K562 (cell line): ENCODE measurements at regions not wholly inside any gene's neighbourhood (a gene's known extent, or its start where the extent isn't known, plus 50 kb on each side); places are given as distances from the start of the nearest gene placed in this dataset.

Source experiments
- ATAC-seq: fragments of 200-7000 bp; cut with Tn5 transposase; 3 replicates; pipeline ENCODE4 v1.9.1; 2020; ENCODE audit warnings: moderate library complexity
- BruUV-seq: library from RNA; stranded (reverse); fragments of 400-500 nt; replicated peaks from 2 replicates; lab custom pipeline; 2021; lab: Mats Ljungman, UMichigan
- CTCF ChIA-PET: fragments of 300-600 bp; formaldehyde crosslinking; extraction: SDS; loops from one replicate; lab custom pipeline; 2021; ENCODE audit warnings: low intra/inter-chr PET ratio; lab: Yijun Ruan, JAX
- POLR2A ChIA-PET: fragments of 300-600, 350-650 bp; sonication (Branson Sonifier 250); formaldehyde crosslinking; extraction: SDS; loops from one replicate; lab custom pipeline; 2021; ENCODE audit warnings: antibody characterized with exemption, inconsistent platforms; lab: Yijun Ruan, JAX
- DNase-seq, 4 experiments: peaks; one replicate each; pipeline versions ENCODE4 v3.0.0 to v3.0.0-alpha.2; 2011 to 2018; ENCODE audit warnings: low spot score in 3 of 4, mixed read lengths in 3 of 4; ENCODE audit errors: extremely low read depth in 1 of 4
- FAIRE-seq: peaks from 2 replicates; lab custom pipeline; 2011; peaks lifted over from hg19 to GRCh38; lab: Jason Lieb, UNC
- H2AFZ ChIP-seq: 2 replicates; pipeline ENCODE4 v1.6.0; 2011; ENCODE audit warnings: low read depth, low read length, control low read depth, inconsistent platforms
- H3K27ac ChIP-seq: fragments of 200-600 bp; 3 replicates; pipeline ENCODE4 v1.8.0; 2011; ENCODE audit warnings: low read depth, mild to moderate bottlenecking, control low read depth, inconsistent platforms, low read length, moderate library complexity, mixed read lengths; ENCODE audit errors: extremely low read depth
- H3K27me3 ChIP-seq, 2 experiments: fragments of 300-600 bp in 1 of 2; 2 replicates in 1 of 2; 3 replicates in 1 of 2; pipeline versions ENCODE4 v1.6.0 to v1.8.0; 2011; ENCODE audit warnings: inconsistent platforms in 2 of 2, low read length in 2 of 2, mild to moderate bottlenecking in 1 of 2, mixed read lengths in 1 of 2, moderate library complexity in 1 of 2; ENCODE audit not compliant: control insufficient read depth in 2 of 2, insufficient read depth in 2 of 2
- H3K36me3 ChIP-seq: fragments of 300-600 bp; 3 replicates; pipeline ENCODE4 v1.8.0; 2011; ENCODE audit warnings: mild to moderate bottlenecking, low read length, inconsistent platforms; ENCODE audit not compliant: control insufficient read depth, insufficient read depth
- H3K4me1 ChIP-seq, 2 experiments: fragments of 200-600 bp in 1 of 2; replicated peaks in 1 of 2; 2 replicates in 1 of 2; 3 replicates in 1 of 2; pipeline versions ENCODE4 v1.5.1 to v1.8.0; 2011; ENCODE audit warnings: inconsistent platforms in 2 of 2, low read length in 2 of 2, mild to moderate bottlenecking in 1 of 2, mixed read lengths in 1 of 2, moderate library complexity in 1 of 2; ENCODE audit not compliant: control insufficient read depth in 2 of 2, insufficient read depth in 2 of 2
- H3K4me2 ChIP-seq: 2 replicates; pipeline ENCODE4 v1.6.1; 2011; ENCODE audit warnings: low read length, control low read depth, inconsistent platforms, mixed read lengths; ENCODE audit not compliant: insufficient read depth
- H3K4me3 ChIP-seq: fragments of 200-600 bp; sonication (generic), shearing (Covaris generic); 2 replicates; pipeline ENCODE4 v1.5.1; 2016; ENCODE audit warnings: control low read depth, inconsistent platforms
- H3K79me2 ChIP-seq: fragments of 200-600 bp; 3 replicates; pipeline ENCODE4 v1.8.0; 2011; ENCODE audit warnings: low read length, inconsistent platforms; ENCODE audit not compliant: control insufficient read depth, insufficient read depth
- H3K9ac ChIP-seq, 2 experiments: 2 replicates each; pipeline versions ENCODE4 v1.6.0 to v1.6.1; 2011; ENCODE audit warnings: low read depth in 2 of 2, low read length in 2 of 2, control low read depth in 1 of 2, inconsistent platforms in 1 of 2, mild to moderate bottlenecking in 1 of 2, mixed read lengths in 1 of 2; ENCODE audit not compliant: insufficient read depth in 1 of 2
- H3K9me1 ChIP-seq: one replicate; pipeline ENCODE4 v1.6.0; 2011; ENCODE audit warnings: inconsistent platforms, mild to moderate bottlenecking, low read length, moderate library complexity; ENCODE audit not compliant: control insufficient read depth, insufficient read depth
- H3K9me3 ChIP-seq: replicated peaks from 2 replicates; pipeline ENCODE4 v1.5.1; 2011; ENCODE audit warnings: low read depth, low read length, inconsistent platforms; ENCODE audit not compliant: control insufficient read depth, insufficient read depth
- H4K20me1 ChIP-seq: replicated peaks from 2 replicates; pipeline ENCODE4 v1.6.1; 2011; ENCODE audit warnings: low read length, inconsistent platforms, mixed read lengths; ENCODE audit not compliant: control insufficient read depth, insufficient read depth
- CBFA2T3 ChIP-seq: fragments of 450-650 bp; IDR thresholded peaks from 2 replicates; pipeline ENCODE4 v1.6.1; 2017
- EGR1 ChIP-seq: fragments of 450-650 bp; conservative IDR thresholded peaks from 2 replicates; pipeline ENCODE4 v1.6.1; 2017; ENCODE audit warnings: mild to moderate bottlenecking
- HMG20B ChIP-seq: fragments of 250-450 bp; sonication (Bioruptor Pico); IDR thresholded peaks from 2 replicates; pipeline ENCODE4 v1.5.0; 2021; ENCODE audit warnings: mild to moderate bottlenecking
- HMGN3 ChIP-seq: IDR thresholded peaks from 2 replicates; pipeline ENCODE4 v1.6.1; 2011; ENCODE audit warnings: borderline replicate concordance, low read depth, mild to moderate bottlenecking, mixed read lengths, low read length; ENCODE audit not compliant: insufficient read length; ENCODE audit errors: extremely low read depth
- IFI16 ChIP-seq: fragments of 250-450 bp; sonication (Bioruptor Pico); IDR thresholded peaks from 2 replicates; pipeline ENCODE4 v2.1.2; 2022; ENCODE audit warnings: mild to moderate bottlenecking, inconsistent platforms
- KHSRP ChIP-seq: fragments of 450-650 bp; IDR thresholded peaks from 2 replicates; pipeline ENCODE4 v1.6.1; 2017
- MXI1 ChIP-seq: IDR thresholded peaks from 2 replicates; pipeline ENCODE4 v1.6.1; 2011; ENCODE audit warnings: low read depth, mild to moderate bottlenecking, improper control_type of control experiment, low read length
- NBN ChIP-seq: fragments of 450-650 bp; IDR thresholded peaks from 2 replicates; pipeline ENCODE4 v1.6.1; 2016; ENCODE audit warnings: low read depth, mild to moderate bottlenecking
- XRCC5 ChIP-seq: fragments of 200-400 bp; formaldehyde crosslinking; IDR thresholded peaks from 2 replicates; pipeline ENCODE4 v1.6.1; 2017; ENCODE audit warnings: low read depth, mild to moderate bottlenecking, low read length
- ZBTB17 ChIP-seq: fragments of 450-650 bp; formaldehyde crosslinking; IDR thresholded peaks from 2 replicates; pipeline ENCODE4 v1.4.0; 2020; ENCODE audit warnings: mild to moderate bottlenecking
- ZNF766 ChIP-seq: fragments of 200-800 bp; sonication (Bioruptor generic); conservative IDR thresholded peaks from 2 replicates; pipeline ENCODE4 v1.6.1; 2016; ENCODE audit warnings: missing genetic modification characterization, missing compliant biosample characterization
- in situ Hi-C: fragments of 300-500 bp; cut with MboI; formaldehyde crosslinking; loops from 4 replicates; pipeline ENCODE4 v1.15.0; 2018; ENCODE audit warnings: inconsistent platforms, mixed read lengths
- intact Hi-C: fragments of 100-400 bp; cut with micrococcal nuclease; formaldehyde crosslinking; loops from 2 replicates; pipeline ENCODE4 v1.14.2; 2022
- TF ChIP-seq, protein P1 (sequence below): sonication (generic); formaldehyde crosslinking; IDR thresholded peaks from 2 replicates; pipeline ENCODE4 v1.8.1; 2022; ENCODE audit warnings: missing genetic modification reagents
- TF ChIP-seq, protein P2 (sequence below): sonication (generic); formaldehyde crosslinking; IDR thresholded peaks from 2 replicates; pipeline ENCODE4 v1.8.1; 2023; ENCODE audit warnings: mild to moderate bottlenecking, missing genetic modification reagents
- TF ChIP-seq, protein P3 (sequence below): sonication (generic); formaldehyde crosslinking; IDR thresholded peaks from 2 replicates; pipeline ENCODE4 v1.8.1; 2023; ENCODE audit warnings: mild to moderate bottlenecking, missing genetic modification reagents
- TF ChIP-seq, protein P4 (sequence below): sonication (generic); formaldehyde crosslinking; IDR thresholded peaks from 2 replicates; pipeline ENCODE4 v1.9.0; 2022; ENCODE audit warnings: mild to moderate bottlenecking, missing genetic modification reagents

DNA sequence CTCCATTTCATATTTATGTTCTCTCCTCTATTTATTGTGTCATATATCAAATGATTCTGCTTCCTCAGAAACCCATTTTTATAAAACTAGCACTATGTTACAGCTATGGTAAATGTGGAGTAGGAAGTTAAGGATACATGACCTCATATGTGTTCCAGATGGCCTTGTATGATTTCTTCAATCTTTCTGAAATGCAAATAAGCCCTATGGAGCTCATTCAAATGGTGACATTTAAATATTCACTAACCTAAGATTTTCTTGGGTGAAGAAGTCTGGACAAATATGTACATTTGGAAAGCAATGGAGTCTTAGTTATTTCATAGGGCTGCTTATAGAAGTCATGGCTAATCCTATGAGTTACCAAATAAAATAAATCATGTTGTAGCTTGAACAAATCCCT lies 782.5 kb downstream of the STPG2 start:
- H3K79me2 ChIP-seq, result no peaks in the 10 kb centered on the region
- FAIRE-seq (no peak), ATAC-seq (no peak), DNase-seq (no peak)
- no peaks in the 10 kb centered on the region for H3K9me1 ChIP-seq
- no peaks in the 10 kb centered on the region for H3K9me3 ChIP-seq
- POLR2A ChIA-PET, result no interaction called here
- no peak overlapping the region for H3K4me3 ChIP-seq
- H3K4me1 ChIP-seq, result no peaks in the 10 kb centered on the region
- no peak overlapping the region for H3K27ac ChIP-seq
- no peak overlapping the region for H3K9ac ChIP-seq
- no peak overlapping the region for H2AFZ ChIP-seq
- TF ChIP-seq HMG20B (CRISPR knock-in tag) (no peak), ZNF766 (CRISPR knock-in tag) (no peak), EGR1 (no peak), NBN (no peak), KHSRP (no peak), XRCC5 (no peak), IFI16 (CRISPR knock-in tag) (no peak), CBFA2T3 (no peak), MXI1 (no peak), ZBTB17 (CRISPR knock-in tag) (no peak), HMGN3 (no peak)
- TF ChIP-seq, protein P1, sequence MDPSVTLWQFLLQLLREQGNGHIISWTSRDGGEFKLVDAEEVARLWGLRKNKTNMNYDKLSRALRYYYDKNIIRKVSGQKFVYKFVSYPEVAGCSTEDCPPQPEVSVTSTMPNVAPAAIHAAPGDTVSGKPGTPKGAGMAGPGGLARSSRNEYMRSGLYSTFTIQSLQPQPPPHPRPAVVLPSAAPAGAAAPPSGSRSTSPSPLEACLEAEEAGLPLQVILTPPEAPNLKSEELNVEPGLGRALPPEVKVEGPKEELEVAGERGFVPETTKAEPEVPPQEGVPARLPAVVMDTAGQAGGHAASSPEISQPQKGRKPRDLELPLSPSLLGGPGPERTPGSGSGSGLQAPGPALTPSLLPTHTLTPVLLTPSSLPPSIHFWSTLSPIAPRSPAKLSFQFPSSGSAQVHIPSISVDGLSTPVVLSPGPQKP, result no peak
- TF ChIP-seq, protein P2, sequence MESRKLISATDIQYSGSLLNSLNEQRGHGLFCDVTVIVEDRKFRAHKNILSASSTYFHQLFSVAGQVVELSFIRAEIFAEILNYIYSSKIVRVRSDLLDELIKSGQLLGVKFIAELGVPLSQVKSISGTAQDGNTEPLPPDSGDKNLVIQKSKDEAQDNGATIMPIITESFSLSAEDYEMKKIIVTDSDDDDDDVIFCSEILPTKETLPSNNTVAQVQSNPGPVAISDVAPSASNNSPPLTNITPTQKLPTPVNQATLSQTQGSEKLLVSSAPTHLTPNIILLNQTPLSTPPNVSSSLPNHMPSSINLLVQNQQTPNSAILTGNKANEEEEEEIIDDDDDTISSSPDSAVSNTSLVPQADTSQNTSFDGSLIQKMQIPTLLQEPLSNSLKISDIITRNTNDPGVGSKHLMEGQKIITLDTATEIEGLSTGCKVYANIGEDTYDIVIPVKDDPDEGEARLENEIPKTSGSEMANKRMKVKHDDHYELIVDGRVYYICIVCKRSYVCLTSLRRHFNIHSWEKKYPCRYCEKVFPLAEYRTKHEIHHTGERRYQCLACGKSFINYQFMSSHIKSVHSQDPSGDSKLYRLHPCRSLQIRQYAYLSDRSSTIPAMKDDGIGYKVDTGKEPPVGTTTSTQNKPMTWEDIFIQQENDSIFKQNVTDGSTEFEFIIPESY (CRISPR knock-in tag), result no peak
- TF ChIP-seq, protein P3, sequence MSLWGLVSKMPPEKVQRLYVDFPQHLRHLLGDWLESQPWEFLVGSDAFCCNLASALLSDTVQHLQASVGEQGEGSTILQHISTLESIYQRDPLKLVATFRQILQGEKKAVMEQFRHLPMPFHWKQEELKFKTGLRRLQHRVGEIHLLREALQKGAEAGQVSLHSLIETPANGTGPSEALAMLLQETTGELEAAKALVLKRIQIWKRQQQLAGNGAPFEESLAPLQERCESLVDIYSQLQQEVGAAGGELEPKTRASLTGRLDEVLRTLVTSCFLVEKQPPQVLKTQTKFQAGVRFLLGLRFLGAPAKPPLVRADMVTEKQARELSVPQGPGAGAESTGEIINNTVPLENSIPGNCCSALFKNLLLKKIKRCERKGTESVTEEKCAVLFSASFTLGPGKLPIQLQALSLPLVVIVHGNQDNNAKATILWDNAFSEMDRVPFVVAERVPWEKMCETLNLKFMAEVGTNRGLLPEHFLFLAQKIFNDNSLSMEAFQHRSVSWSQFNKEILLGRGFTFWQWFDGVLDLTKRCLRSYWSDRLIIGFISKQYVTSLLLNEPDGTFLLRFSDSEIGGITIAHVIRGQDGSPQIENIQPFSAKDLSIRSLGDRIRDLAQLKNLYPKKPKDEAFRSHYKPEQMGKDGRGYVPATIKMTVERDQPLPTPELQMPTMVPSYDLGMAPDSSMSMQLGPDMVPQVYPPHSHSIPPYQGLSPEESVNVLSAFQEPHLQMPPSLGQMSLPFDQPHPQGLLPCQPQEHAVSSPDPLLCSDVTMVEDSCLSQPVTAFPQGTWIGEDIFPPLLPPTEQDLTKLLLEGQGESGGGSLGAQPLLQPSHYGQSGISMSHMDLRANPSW (CRISPR knock-in tag), result no peak
- TF ChIP-seq, protein P4, sequence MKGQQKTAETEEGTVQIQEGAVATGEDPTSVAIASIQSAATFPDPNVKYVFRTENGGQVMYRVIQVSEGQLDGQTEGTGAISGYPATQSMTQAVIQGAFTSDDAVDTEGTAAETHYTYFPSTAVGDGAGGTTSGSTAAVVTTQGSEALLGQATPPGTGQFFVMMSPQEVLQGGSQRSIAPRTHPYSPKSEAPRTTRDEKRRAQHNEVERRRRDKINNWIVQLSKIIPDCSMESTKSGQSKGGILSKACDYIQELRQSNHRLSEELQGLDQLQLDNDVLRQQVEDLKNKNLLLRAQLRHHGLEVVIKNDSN (CRISPR knock-in tag), result no peak
- CTCF ChIA-PET, result no interaction called here
- no peak overlapping the region for H3K4me2 ChIP-seq
- intact Hi-C loops, result no loop called here
- H3K27me3 ChIP-seq, result no peaks in the 10 kb centered on the region
- no peaks in the 10 kb centered on the region for H3K36me3 ChIP-seq
- in situ Hi-C loops, result no loop called here
- BruUV-seq, result no TSS peak
- no peaks in the 10 kb centered on the region for H4K20me1 ChIP-seq
